ENCODE measurements at regions not wholly inside any gene's neighbourhood (a gene's known extent, or its start where the extent isn't known, plus 50 kb on each side); places are given as distances from the start of the nearest gene placed in this dataset.

DNA sequence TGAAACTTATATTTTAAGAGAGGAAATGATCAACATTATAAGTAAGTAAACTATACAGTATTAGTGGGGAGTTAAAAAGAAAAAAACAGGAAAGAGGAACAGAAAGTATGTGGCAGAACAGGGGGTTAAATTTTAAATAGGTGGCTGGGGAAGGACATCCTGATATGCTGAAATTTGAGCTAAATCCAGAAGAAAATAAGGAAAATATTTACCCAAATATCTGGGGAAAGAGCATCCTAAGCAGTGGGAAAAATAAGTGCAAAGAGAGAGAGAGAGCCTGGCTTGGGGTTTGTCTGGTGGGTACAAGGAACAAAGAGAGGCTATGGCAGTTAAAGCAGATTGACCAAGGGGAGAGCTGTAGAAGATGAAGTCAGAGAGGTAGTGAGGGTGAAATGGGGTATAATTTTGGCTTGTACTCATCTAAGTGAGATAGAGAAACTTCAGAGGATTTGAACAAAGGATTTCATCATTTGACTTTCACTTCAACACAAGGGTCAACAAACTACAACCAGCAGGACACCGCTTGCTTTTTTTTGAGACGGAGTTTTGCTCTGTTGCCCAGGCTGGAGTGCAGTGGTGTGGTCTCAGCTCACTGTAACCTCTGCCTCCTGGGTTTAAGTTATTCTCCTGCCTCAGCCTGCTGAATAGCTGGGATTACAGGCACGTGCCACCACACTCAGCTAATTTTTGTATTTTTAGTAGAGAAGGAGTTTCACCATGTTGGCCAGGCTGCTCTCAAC lies 328.4 kb upstream of the CNR1 start:
- DNase-seq (ENCODE audit: low read depth) (no peak), FAIRE-seq (no peak)
- H2AFZ ChIP-seq (ENCODE audit: low read depth, low read length): no peak overlapping the region
- Mint-ChIP-seq H3K27ac (ENCODE audit: unreplicated experiment) (no peak overlapping the region), H3K4me3 (ENCODE audit: unreplicated experiment) (no peak overlapping the region), H3K4me1 (ENCODE audit: low read depth, unreplicated experiment) (peaks cover 23% of the 10 kb centered on the region), H3K36me3 (ENCODE audit: low read depth, unreplicated experiment) (no peaks in the 10 kb centered on the region), H3K27me3 (ENCODE audit: low read depth, unreplicated experiment) (no peaks in the 10 kb centered on the region), H3K9me3 (ENCODE audit: unreplicated experiment) (peaks cover 2% of the 10 kb centered on the region)
- H3K27ac ChIP-seq (ENCODE audit: low read depth, low read length): no peak overlapping the region
- H3K4me3 ChIP-seq (ENCODE audit: insufficient read depth, low read depth, low read length): no peak overlapping the region
- no peaks in the 10 kb centered on the region for H3K9me3 ChIP-seq (ENCODE audit: insufficient read depth, low read depth, low read length)
- TF ChIP-seq EZH2 (IDR thresholded peaks at IDR 0.05; ENCODE audit: insufficient read depth, low read length) (no peak), CTCF (IDR thresholded peaks at IDR 0.05; ENCODE audit: insufficient read depth, low read depth, low read length) (no peak)
- H3K4me1 ChIP-seq (ENCODE audit: insufficient read depth, low read length): peaks cover 5% of the 10 kb centered on the region
- no peak overlapping the region for H3K9ac ChIP-seq (ENCODE audit: low read length)
- no peaks in the 10 kb centered on the region for H3K36me3 ChIP-seq (ENCODE audit: insufficient read depth, low read length)
- no peaks in the 10 kb centered on the region for H3K27me3 ChIP-seq (ENCODE audit: insufficient read depth, low read length)
- H3K4me2 ChIP-seq (ENCODE audit: low read length): no peak overlapping the region
- H3K79me2 ChIP-seq (ENCODE audit: insufficient read depth, low read length): no peaks in the 10 kb centered on the region
- no peaks in the 10 kb centered on the region for H4K20me1 ChIP-seq (ENCODE audit: insufficient read depth, low read length)

DNA sequence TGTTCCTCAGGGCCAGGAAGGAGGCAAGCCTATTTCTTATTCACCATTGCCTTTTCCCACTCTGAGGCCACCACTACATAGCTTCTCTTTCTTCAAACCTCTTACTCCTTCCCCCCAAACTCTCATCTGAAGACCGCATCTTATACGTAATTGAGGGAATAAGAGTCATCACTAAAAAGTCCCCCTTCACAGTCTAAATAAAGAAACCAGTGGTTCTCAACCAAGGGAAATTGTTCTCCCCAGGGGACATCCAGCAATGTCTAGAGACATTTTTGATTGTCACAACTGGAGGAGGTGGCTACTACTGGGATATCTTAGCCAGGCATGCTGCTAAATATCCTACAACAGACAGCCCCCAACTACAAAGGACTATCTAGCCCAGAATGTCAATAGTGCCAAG lies 327.6 kb upstream of the CNR1 start:
- no peaks in the 10 kb centered on the region for H3K27me3 ChIP-seq (ENCODE audit: insufficient read depth, low read length)
- TF ChIP-seq CTCF (IDR thresholded peaks at IDR 0.05; ENCODE audit: insufficient read depth, low read depth, low read length) (no peak), EZH2 (IDR thresholded peaks at IDR 0.05; ENCODE audit: insufficient read depth, low read length) (no peak)
- DNase-seq (ENCODE audit: low read depth): no peak
- no peaks in the 10 kb centered on the region for H3K9me3 ChIP-seq (ENCODE audit: insufficient read depth, low read depth, low read length)
- no peaks in the 10 kb centered on the region for H3K79me2 ChIP-seq (ENCODE audit: insufficient read depth, low read length)
- no peaks in the 10 kb centered on the region for H4K20me1 ChIP-seq (ENCODE audit: insufficient read depth, low read length)
- Mint-ChIP-seq H3K9me3 (ENCODE audit: unreplicated experiment) (peaks cover 2% of the 10 kb centered on the region), H3K36me3 (ENCODE audit: low read depth, unreplicated experiment) (no peaks in the 10 kb centered on the region), H3K4me1 (ENCODE audit: low read depth, unreplicated experiment) (peaks cover 20% of the 10 kb centered on the region), H3K4me3 (ENCODE audit: unreplicated experiment) (no peak overlapping the region), H3K27ac (ENCODE audit: unreplicated experiment) (no peak overlapping the region), H3K27me3 (ENCODE audit: low read depth, unreplicated experiment) (no peaks in the 10 kb centered on the region)
- no peak overlapping the region for H3K27ac ChIP-seq (ENCODE audit: low read depth, low read length)
- H3K36me3 ChIP-seq (ENCODE audit: insufficient read depth, low read length): no peaks in the 10 kb centered on the region
- FAIRE-seq: no peak
- H3K4me2 ChIP-seq (ENCODE audit: low read length): no peak overlapping the region
- H3K9ac ChIP-seq (ENCODE audit: low read length): no peak overlapping the region
- no peak overlapping the region for H2AFZ ChIP-seq (ENCODE audit: low read depth, low read length)
- H3K4me1 ChIP-seq (ENCODE audit: insufficient read depth, low read length): peaks cover 4% of the 10 kb centered on the region
- no peak overlapping the region for H3K4me3 ChIP-seq (ENCODE audit: insufficient read depth, low read depth, low read length)

- no peaks in the 10 kb centered on the region for H3K79me2 ChIP-seq (ENCODE audit: insufficient read depth, low read length)
- no peak overlapping the region for H3K9ac ChIP-seq (ENCODE audit: low read length)
- H3K27ac ChIP-seq (ENCODE audit: low read depth, low read length): no peak overlapping the region
- H3K27me3 Mint-ChIP-seq (ENCODE audit: low read depth, unreplicated experiment): no peaks in the 10 kb centered on the region
- peaks cover 20% of the 10 kb centered on the region for H3K4me1 Mint-ChIP-seq (ENCODE audit: low read depth, unreplicated experiment)
- no peak overlapping the region for H3K4me3 ChIP-seq (ENCODE audit: insufficient read depth, low read depth, low read length)
- H3K36me3 ChIP-seq (ENCODE audit: insufficient read depth, low read length): no peaks in the 10 kb centered on the region
- TF ChIP-seq CTCF (IDR thresholded peaks at IDR 0.05; ENCODE audit: insufficient read depth, low read depth, low read length) (peak; percentile 29), EZH2 (IDR thresholded peaks at IDR 0.05; ENCODE audit: insufficient read depth, low read length) (no peak)
- H3K4me1 ChIP-seq (ENCODE audit: insufficient read depth, low read length): peaks cover 4% of the 10 kb centered on the region
- no peaks in the 10 kb centered on the region for H3K27me3 ChIP-seq (ENCODE audit: insufficient read depth, low read length)
- H3K4me2 ChIP-seq (ENCODE audit: low read length): no peak overlapping the region
- peaks cover 2% of the 10 kb centered on the region for H3K9me3 Mint-ChIP-seq (ENCODE audit: unreplicated experiment)
- H3K9me3 ChIP-seq (ENCODE audit: insufficient read depth, low read depth, low read length): no peaks in the 10 kb centered on the region
- no peak overlapping the region for H3K27ac Mint-ChIP-seq (ENCODE audit: unreplicated experiment)
- H3K36me3 Mint-ChIP-seq (ENCODE audit: low read depth, unreplicated experiment): no peaks in the 10 kb centered on the region
- FAIRE-seq (no peak), DNase-seq (ENCODE audit: low read depth) (peak; percentile 28)
- no peak overlapping the region for H2AFZ ChIP-seq (ENCODE audit: low read depth, low read length)
- H3K4me3 Mint-ChIP-seq (ENCODE audit: unreplicated experiment): no peak overlapping the region
- no peaks in the 10 kb centered on the region for H4K20me1 ChIP-seq (ENCODE audit: insufficient read depth, low read length)
These were observed 326.7 kb upstream of the CNR1 start for GRCh38 chr6:88492824-88493223.

Data from astrocyte (in vitro differentiated cells and primary cell).